OCI-LY1 (cell line): ENCODE measurements at regions not wholly inside any gene's neighbourhood (a gene's known extent, or its start where the extent isn't known, plus 50 kb on each side); places are given as distances from the start of the nearest gene placed in this dataset.

Source experiments
- H2AFZ ChIP-seq: fragments of 200-600 bp; sonication (generic), shearing (Covaris generic); 2 replicates; pipeline ENCODE4 v1.6.0; 2014; ENCODE audit warnings: antibody characterized with exemption, mild to moderate bottlenecking, low read length
- H3F3A ChIP-seq: fragments of 200-600 bp; sonication (generic), shearing (Covaris generic); 2 replicates; pipeline ENCODE4 v1.6.0; 2014; ENCODE audit warnings: mild to moderate bottlenecking, antibody characterized with exemption, low read length, moderate library complexity; ENCODE audit not compliant: insufficient read depth
- H3K27ac ChIP-seq: fragments of 200-600 bp; sonication (generic); 2 replicates; pipeline ENCODE4 v1.5.1; 2014; ENCODE audit warnings: low read length, mixed run types, mild to moderate bottlenecking, low read depth; ENCODE audit not compliant: poor library complexity, severe bottlenecking
- H3K27me3 ChIP-seq: fragments of 200-600 bp; sonication (generic); 2 replicates; pipeline ENCODE4 v1.6.0; 2014; ENCODE audit warnings: antibody characterized with exemption, mild to moderate bottlenecking, low read length, moderate library complexity; ENCODE audit not compliant: insufficient read depth
- H3K36me3 ChIP-seq: fragments of 200-600 bp; sonication (generic); 2 replicates; pipeline ENCODE4 v1.6.1; 2014; ENCODE audit warnings: mild to moderate bottlenecking, antibody characterized with exemption, low read length, moderate library complexity, mixed read lengths; ENCODE audit not compliant: insufficient read depth
- H3K4me1 ChIP-seq: fragments of 200-600 bp; sonication (generic); 2 replicates; pipeline ENCODE4 v1.5.1; 2014; ENCODE audit warnings: mild to moderate bottlenecking, low read length, moderate library complexity; ENCODE audit not compliant: insufficient read depth, severe bottlenecking
- H3K4me2 ChIP-seq: fragments of 200-600 bp; sonication (generic), shearing (Covaris generic); 2 replicates; pipeline ENCODE4 v1.6.1; 2014; ENCODE audit warnings: low read length
- H3K4me3 ChIP-seq: fragments of 200-600 bp; sonication (generic); 2 replicates; pipeline ENCODE4 v1.5.1; 2014; ENCODE audit warnings: low read length, low read depth, mild to moderate bottlenecking, mixed read lengths; ENCODE audit not compliant: poor library complexity, severe bottlenecking
- H3K79me2 ChIP-seq: fragments of 200-600 bp; shearing (Covaris generic); 2 replicates; pipeline ENCODE4 v1.6.1; 2016; ENCODE audit warnings: mixed run types, low read length, mixed read lengths; ENCODE audit not compliant: insufficient read depth
- H3K9ac ChIP-seq: fragments of 200-600 bp; sonication (generic), shearing (Covaris generic); 2 replicates; pipeline ENCODE4 v1.6.1; 2014; ENCODE audit warnings: mild to moderate bottlenecking, low read length, mixed read lengths
- H3K9me2 ChIP-seq: fragments of 200-600 bp; sonication (generic), shearing (Covaris generic); 2 replicates; pipeline ENCODE4 v1.6.1; 2014; ENCODE audit warnings: low read depth, mild to moderate bottlenecking, low read length, mixed read lengths
- H3K9me3 ChIP-seq: fragments of 200-600 bp; shearing (Covaris generic); 2 replicates; pipeline ENCODE4 v1.6.1; 2014; ENCODE audit warnings: low read length, mixed read lengths
- H4K20me1 ChIP-seq: fragments of 200-600 bp; sonication (generic), shearing (Covaris generic); 2 replicates; pipeline ENCODE4 v1.6.0; 2016; ENCODE audit warnings: mild to moderate bottlenecking, low read length; ENCODE audit not compliant: insufficient read depth
- CTCF ChIP-seq: fragments of 200-600 bp; sonication (generic), shearing (Covaris generic); IDR thresholded peaks from 2 replicates; pipeline ENCODE4 v1.5.1; 2017; ENCODE audit warnings: mild to moderate bottlenecking, antibody characterized with exemption, low read length, moderate library complexity, mixed read lengths
- EZH2 ChIP-seq: fragments of 200-600 bp; sonication (generic), shearing (Covaris generic); IDR thresholded peaks from 2 replicates; pipeline ENCODE4 v1.8.0; 2017; ENCODE audit warnings: borderline replicate concordance, mixed run types, mild to moderate bottlenecking, antibody characterized with exemption, low read length, moderate library complexity, mixed read lengths

DNA sequence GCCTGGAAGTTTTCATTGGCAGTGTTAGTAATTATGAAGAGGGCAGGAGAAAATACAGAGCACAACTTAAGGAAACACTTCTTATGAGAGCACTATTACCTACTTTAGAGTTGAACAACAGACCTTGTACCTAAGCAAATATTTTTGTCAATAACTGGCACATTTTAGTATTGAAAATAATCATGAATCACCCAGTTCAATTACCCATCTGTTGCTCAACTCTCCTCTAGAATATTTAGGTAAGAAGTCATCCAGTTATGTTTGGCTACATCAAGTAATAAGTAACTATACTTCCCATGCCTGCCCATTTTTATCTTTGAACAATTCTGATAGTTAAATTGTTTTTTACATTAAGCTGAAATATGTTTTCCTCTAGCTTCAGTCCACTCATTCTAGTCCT is 893.4 kb downstream of the DIAPH3 start:
- Histone ChIP-seq H3K79me2 (no peaks in the 10 kb centered on the region), H3K36me3 (no peaks in the 10 kb centered on the region), H4K20me1 (no peaks in the 10 kb centered on the region), H3K9me2 (no peaks in the 10 kb centered on the region), H3K27me3 (no peaks in the 10 kb centered on the region), H3K27ac (no peak overlapping the region), H2AFZ (no peak overlapping the region), H3F3A (no peaks in the 10 kb centered on the region), H3K4me3 (no peak overlapping the region), H3K4me1 (no peaks in the 10 kb centered on the region), H3K4me2 (no peak overlapping the region), H3K9ac (no peak overlapping the region), H3K9me3 (no peaks in the 10 kb centered on the region)
- TF ChIP-seq CTCF, result no peak
- TF ChIP-seq EZH2, result no peak

GRCh38 chr13:59274958-59275727 is 888.6 kb downstream of the DIAPH3 start:
- Histone ChIP-seq H3F3A (no peaks in the 10 kb centered on the region), H3K27me3 (no peaks in the 10 kb centered on the region), H3K9me3 (no peaks in the 10 kb centered on the region), H4K20me1 (no peaks in the 10 kb centered on the region), H3K9ac (no peak overlapping the region), H3K36me3 (no peaks in the 10 kb centered on the region), H2AFZ (no peak overlapping the region), H3K4me2 (no peak overlapping the region), H3K4me1 (no peaks in the 10 kb centered on the region), H3K79me2 (no peaks in the 10 kb centered on the region), H3K27ac (no peak overlapping the region), H3K4me3 (no peak overlapping the region), H3K9me2 (no peaks in the 10 kb centered on the region)
- no peak for TF ChIP-seq EZH2
- TF ChIP-seq CTCF, result no peak

DNA sequence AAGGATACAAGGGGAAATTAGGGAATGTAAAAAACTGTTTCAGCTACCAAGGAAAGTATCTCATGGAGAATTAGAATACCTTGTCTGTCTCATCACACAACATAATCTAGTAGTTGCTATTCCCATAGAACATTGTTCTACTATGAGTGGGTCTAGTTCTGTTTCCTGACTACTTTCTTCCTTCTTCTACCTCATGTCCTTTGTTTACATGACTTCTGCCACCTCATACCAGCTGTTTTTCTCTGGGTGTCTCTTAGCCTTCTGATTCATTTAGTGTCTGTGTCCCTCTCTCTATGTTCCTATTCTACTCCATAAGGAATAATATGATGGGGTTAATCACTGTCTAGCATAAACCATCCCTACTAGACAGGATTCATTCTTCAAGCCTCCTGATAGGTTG is 887.3 kb downstream of the DIAPH3 start:
- H2AFZ ChIP-seq, result no peak overlapping the region
- H4K20me1 ChIP-seq, result no peaks in the 10 kb centered on the region
- H3K9ac ChIP-seq, result no peak overlapping the region
- H3K36me3 ChIP-seq, result no peaks in the 10 kb centered on the region
- H3K9me3 ChIP-seq, result no peaks in the 10 kb centered on the region
- H3K27me3 ChIP-seq, result no peaks in the 10 kb centered on the region
- no peaks in the 10 kb centered on the region for H3F3A ChIP-seq
- H3K79me2 ChIP-seq, result no peaks in the 10 kb centered on the region
- no peak overlapping the region for H3K27ac ChIP-seq
- H3K9me2 ChIP-seq, result no peaks in the 10 kb centered on the region
- H3K4me3 ChIP-seq, result no peak overlapping the region
- no peak overlapping the region for H3K4me2 ChIP-seq
- TF ChIP-seq EZH2 (no peak), CTCF (no peak)
- H3K4me1 ChIP-seq, result no peaks in the 10 kb centered on the region
